HuH-7.5 (cell line): ENCODE measurements at regions not wholly inside any gene's neighbourhood (a gene's known extent, or its start where the extent isn't known, plus 50 kb on each side); places are given as distances from the start of the nearest gene placed in this dataset.
"Not testable (repeated sequence)": the region's sequence is repeated elsewhere in the genome, so short reads cannot be mapped to it uniquely, and the experiment has no call there.

Source experiments
- DNase-seq: peaks from one replicate; pipeline ENCODE4 v3.0.0; 2011; ENCODE audit warnings: low spot score

GRCh38 chr10:52481986-52482555 lies 168.0 kb downstream of the DKK1 start:
- no peak for DNase-seq

GRCh38 chr10:52483587-52483986 lies 169.5 kb downstream of the DKK1 start:
- no peak for DNase-seq

GRCh38 chr10:52484206-52485065 lies 170.4 kb downstream of the DKK1 start:
- DNase-seq: no peak

GRCh38 chr10:52485462-52485861 lies 171.4 kb downstream of the DKK1 start:
- no peak for DNase-seq

GRCh38 chr10:52486840-52487611 lies 172.9 kb downstream of the DKK1 start:
- no peak for DNase-seq

- DNase-seq: no peak
Observed at GRCh38 chr10:52488606-52489485, 174.8 kb downstream of the DKK1 start.

GRCh38 chr10:52491246-52491995 lies 177.3 kb downstream of the DKK1 start:
- no peak for DNase-seq

GRCh38 chr10:52499281-52499680 lies 185.2 kb downstream of the DKK1 start:
- DNase-seq: no peak

- DNase-seq: no peak
Observed at GRCh38 chr10:52500476-52500875, 186.4 kb downstream of the DKK1 start.

GRCh38 chr10:52502237-52502636 lies 188.2 kb downstream of the DKK1 start:
- no peak for DNase-seq

GRCh38 chr10:52505341-52505740 lies 191.3 kb downstream of the DKK1 start:
- not testable (repeated sequence) for DNase-seq

- DNase-seq: no peak
Observed at GRCh38 chr10:52514481-52514880, 200.4 kb downstream of the DKK1 start.

- no peak for DNase-seq
Observed at GRCh38 chr10:52517012-52517411, 202.9 kb downstream of the DKK1 start.

GRCh38 chr10:52523696-52524095 lies 209.6 kb downstream of the DKK1 start:
- DNase-seq: no peak

- DNase-seq: no peak
Observed at GRCh38 chr10:52525761-52526160, 211.7 kb downstream of the DKK1 start.

- DNase-seq: no peak
Observed at GRCh38 chr10:52526251-52526823, 212.3 kb downstream of the DKK1 start.

- no peak for DNase-seq
Observed at GRCh38 chr10:52532650-52533290, 218.7 kb downstream of the DKK1 start.

GRCh38 chr10:52533986-52534385 lies 219.9 kb downstream of the DKK1 start:
- no peak for DNase-seq

GRCh38 chr10:52539463-52539862 lies 225.4 kb downstream of the DKK1 start:
- DNase-seq: no peak

GRCh38 chr10:52540479-52540984 lies 226.5 kb downstream of the DKK1 start:
- DNase-seq: no peak
